ENCODE measurements at regions not wholly inside any gene's neighbourhood (a gene's known extent, or its start where the extent isn't known, plus 50 kb on each side); places are given as distances from the start of the nearest gene placed in this dataset.

- TF ChIP-seq EZH2phosphoT487 (IDR thresholded peaks at IDR 0.05; ENCODE audit: borderline replicate concordance, low read length), result no peak
- no peak for TF ChIP-seq EZH2 (IDR thresholded peaks at IDR 0.05; ENCODE audit: low read length, unreplicated experiment)
These were observed 137.8 kb upstream of the FRG1 start for GRCh38 chr4:189802884-189803283.

Data from PC-3 (cell line).